ENCODE measurements at regions not wholly inside any gene's neighbourhood (a gene's known extent, or its start where the extent isn't known, plus 50 kb on each side); places are given as distances from the start of the nearest gene placed in this dataset.

- Histone ChIP-seq H3K27ac (no peak overlapping the region), H3K9me3 (no peaks in the 10 kb centered on the region), H3K36me3 (no peaks in the 10 kb centered on the region), H3K4me3 (no peak overlapping the region), H3K27me3 (replicated peaks in 1 of 7) (no peaks in the 10 kb centered on the region), H3K4me1 (no peaks in the 10 kb centered on the region)
- WGBS, 5 donors = 43 to 52% (median 50%) methylated on average over 3 of the region's 3 CpGs
- intact Hi-C loops (cut with DNase I; ENCODE audit: low total_unique reads) = no loop called here
- DNase-seq = no peak
- TF ChIP-seq POLR2AphosphoS5 (IDR thresholded peaks at IDR 0.05) (no peak), POLR2A (IDR thresholded peaks at IDR 0.05) (no peak)
- TF ChIP-seq, protein P1, sequence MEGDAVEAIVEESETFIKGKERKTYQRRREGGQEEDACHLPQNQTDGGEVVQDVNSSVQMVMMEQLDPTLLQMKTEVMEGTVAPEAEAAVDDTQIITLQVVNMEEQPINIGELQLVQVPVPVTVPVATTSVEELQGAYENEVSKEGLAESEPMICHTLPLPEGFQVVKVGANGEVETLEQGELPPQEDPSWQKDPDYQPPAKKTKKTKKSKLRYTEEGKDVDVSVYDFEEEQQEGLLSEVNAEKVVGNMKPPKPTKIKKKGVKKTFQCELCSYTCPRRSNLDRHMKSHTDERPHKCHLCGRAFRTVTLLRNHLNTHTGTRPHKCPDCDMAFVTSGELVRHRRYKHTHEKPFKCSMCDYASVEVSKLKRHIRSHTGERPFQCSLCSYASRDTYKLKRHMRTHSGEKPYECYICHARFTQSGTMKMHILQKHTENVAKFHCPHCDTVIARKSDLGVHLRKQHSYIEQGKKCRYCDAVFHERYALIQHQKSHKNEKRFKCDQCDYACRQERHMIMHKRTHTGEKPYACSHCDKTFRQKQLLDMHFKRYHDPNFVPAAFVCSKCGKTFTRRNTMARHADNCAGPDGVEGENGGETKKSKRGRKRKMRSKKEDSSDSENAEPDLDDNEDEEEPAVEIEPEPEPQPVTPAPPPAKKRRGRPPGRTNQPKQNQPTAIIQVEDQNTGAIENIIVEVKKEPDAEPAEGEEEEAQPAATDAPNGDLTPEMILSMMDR (IDR thresholded peaks at IDR 0.05 in 8 of 11, conservative IDR thresholded peaks at IDR 0.05 in 3 of 11) = no peak
Observed at GRCh38 chrX:117002981-117003380, 540.2 kb upstream of the CT83 start.

GRCh38 chrX:116975517-116975916 lies 512.7 kb upstream of the CT83 start:
- Histone ChIP-seq H3K36me3 (no peaks in the 10 kb centered on the region), H3K27me3 (replicated peaks in 1 of 7) (no peaks in the 10 kb centered on the region), H3K9me3 (peaks cover 0 to 18% (median 0%) of the 10 kb centered on the region in 8 donors), H3K4me1 (no peaks in the 10 kb centered on the region), H3K27ac (no peak overlapping the region), H3K4me3 (no peak overlapping the region)
- DNase-seq = no peak
- intact Hi-C loops (cut with DNase I; ENCODE audit: low total_unique reads) = no loop called here
- no peak for TF ChIP-seq POLR2AphosphoS5 (IDR thresholded peaks at IDR 0.05)
- TF ChIP-seq POLR2A (IDR thresholded peaks at IDR 0.05) = no peak
- TF ChIP-seq, protein P1 (IDR thresholded peaks at IDR 0.05 in 8 of 11, conservative IDR thresholded peaks at IDR 0.05 in 3 of 11) = no peak

DNA sequence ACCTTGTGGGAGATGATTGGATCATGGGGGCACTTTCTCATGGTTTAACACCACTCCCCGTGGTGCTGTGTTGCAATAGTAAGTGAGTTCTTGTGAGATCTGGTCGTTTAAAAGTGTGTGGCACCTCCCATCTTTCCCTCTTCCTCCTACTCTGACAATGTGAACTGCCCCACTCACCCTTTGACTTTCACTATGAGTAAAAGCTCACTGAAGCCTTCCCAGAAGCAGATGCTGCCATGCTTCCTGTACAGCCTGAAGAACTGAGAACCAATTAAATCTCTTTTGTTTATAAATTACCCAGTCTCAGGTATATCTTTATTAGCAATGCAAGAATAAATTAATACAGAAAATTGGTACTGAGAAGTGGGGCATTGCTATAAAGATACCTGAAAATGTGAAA lies 509.6 kb upstream of the CT83 start:
- no peak overlapping the region for H3K27ac ChIP-seq
- no peaks in the 10 kb centered on the region for H3K27me3 ChIP-seq (replicated peaks in 1 of 7)
- no peak overlapping the region for H3K4me3 ChIP-seq
- peaks cover 0 to 10% (median 0%) of the 10 kb centered on the region in 8 donors for H3K9me3 ChIP-seq
- no peaks in the 10 kb centered on the region for H3K36me3 ChIP-seq
- DNase-seq = no peak
- TF ChIP-seq POLR2A (IDR thresholded peaks at IDR 0.05) (no peak), POLR2AphosphoS5 (IDR thresholded peaks at IDR 0.05) (no peak)
- TF ChIP-seq, protein P1 (IDR thresholded peaks at IDR 0.05 in 8 of 11, conservative IDR thresholded peaks at IDR 0.05 in 3 of 11) = no peak
- 39 to 61% (median 51%) methylated on average over 2 of the region's 2 CpGs for WGBS, 5 donors
- intact Hi-C loops (cut with DNase I; ENCODE audit: low total_unique reads) = no loop called here
- H3K4me1 ChIP-seq = no peaks in the 10 kb centered on the region

- 25 to 49% (median 34%) methylated on average over 4 to 7 of the region's 7 CpGs for WGBS, 5 donors
- Histone ChIP-seq H3K4me3 (no peak overlapping the region), H3K36me3 (no peaks in the 10 kb centered on the region), H3K9me3 (no peaks in the 10 kb centered on the region), H3K4me1 (no peaks in the 10 kb centered on the region), H3K27ac (no peak overlapping the region), H3K27me3 (replicated peaks in 1 of 7) (no peaks in the 10 kb centered on the region)
- no peak for DNase-seq
- TF ChIP-seq POLR2AphosphoS5 (IDR thresholded peaks at IDR 0.05) = no peak
- TF ChIP-seq POLR2A (IDR thresholded peaks at IDR 0.05) = no peak
- TF ChIP-seq, protein P1 (IDR thresholded peaks at IDR 0.05 in 8 of 11, conservative IDR thresholded peaks at IDR 0.05 in 3 of 11) = no peak
- intact Hi-C loops (cut with DNase I; ENCODE audit: low total_unique reads) = no loop called here
Observed at GRCh38 chrX:116961872-116962582, 499.3 kb upstream of the CT83 start.
